ENCODE measurements at regions not wholly inside any gene's neighbourhood (a gene's known extent, or its start where the extent isn't known, plus 50 kb on each side); places are given as distances from the start of the nearest gene placed in this dataset.

- DNase-seq: no peak
- Mint-ChIP-seq H3K4me3 (no peak overlapping the region), H3K36me3 (ENCODE audit: insufficient read depth) (peaks cover 3% of the 10 kb centered on the region), H3K9me3 (no peaks in the 10 kb centered on the region), H3K27me3 (ENCODE audit: low read depth) (no peaks in the 10 kb centered on the region), H3K4me1 (ENCODE audit: low read depth) (peaks cover 60% of the 10 kb centered on the region)
- ATAC-seq: no peak
These were observed 418.4 kb upstream of the TRIB2 start for GRCh38 chr2:12298352-12298751.

- peaks cover 60% of the 10 kb centered on the region for H3K4me1 Mint-ChIP-seq (ENCODE audit: low read depth)
- peaks cover 3% of the 10 kb centered on the region for H3K36me3 Mint-ChIP-seq (ENCODE audit: insufficient read depth)
- no peak overlapping the region for H3K4me3 Mint-ChIP-seq
- H3K27me3 Mint-ChIP-seq (ENCODE audit: low read depth): no peaks in the 10 kb centered on the region
- H3K9me3 Mint-ChIP-seq: no peaks in the 10 kb centered on the region
- no peak for ATAC-seq
- DNase-seq: no peak
These were observed 417.3 kb upstream of the TRIB2 start for GRCh38 chr2:12299431-12299830.

- DNase-seq: no peak
- Mint-ChIP-seq H3K4me1 (ENCODE audit: low read depth) (peaks cover 56% of the 10 kb centered on the region), H3K36me3 (ENCODE audit: insufficient read depth) (peaks cover 3% of the 10 kb centered on the region), H3K27me3 (ENCODE audit: low read depth) (no peaks in the 10 kb centered on the region), H3K9me3 (no peaks in the 10 kb centered on the region), H3K4me3 (no peak overlapping the region)
- no peak for ATAC-seq
These were observed 416.6 kb upstream of the TRIB2 start for GRCh38 chr2:12300019-12300602.

GRCh38 chr2:12300927-12301326 is 415.8 kb upstream of the TRIB2 start:
- no peak for ATAC-seq
- DNase-seq: no peak
- Mint-ChIP-seq H3K4me1 (ENCODE audit: low read depth) (peaks cover 47% of the 10 kb centered on the region), H3K4me3 (no peak overlapping the region), H3K36me3 (ENCODE audit: insufficient read depth) (peaks cover 3% of the 10 kb centered on the region), H3K27me3 (ENCODE audit: low read depth) (no peaks in the 10 kb centered on the region), H3K9me3 (no peaks in the 10 kb centered on the region)

- H3K27me3 Mint-ChIP-seq (ENCODE audit: low read depth): no peaks in the 10 kb centered on the region
- peaks cover under 1% of the 10 kb centered on the region for H3K36me3 Mint-ChIP-seq (ENCODE audit: insufficient read depth)
- no peaks in the 10 kb centered on the region for H3K9me3 Mint-ChIP-seq
- ATAC-seq (peak; percentile 51 to 54), DNase-seq (no peak)
- H3K4me3 Mint-ChIP-seq: no peak overlapping the region
- peaks cover 35% of the 10 kb centered on the region for H3K4me1 Mint-ChIP-seq (ENCODE audit: low read depth)
These were observed 414.6 kb upstream of the TRIB2 start for GRCh38 chr2:12302140-12302539.

- Mint-ChIP-seq H3K4me1 (ENCODE audit: low read depth) (peaks cover 35% of the 10 kb centered on the region), H3K9me3 (no peaks in the 10 kb centered on the region), H3K27me3 (ENCODE audit: low read depth) (no peaks in the 10 kb centered on the region), H3K4me3 (no peak overlapping the region), H3K36me3 (ENCODE audit: insufficient read depth) (no peaks in the 10 kb centered on the region)
- no peak for ATAC-seq
- DNase-seq: no peak
These were observed 414.0 kb upstream of the TRIB2 start for GRCh38 chr2:12302691-12303090.

GRCh38 chr2:12303181-12304030 is 413.3 kb upstream of the TRIB2 start:
- Mint-ChIP-seq H3K9me3 (no peaks in the 10 kb centered on the region), H3K36me3 (ENCODE audit: insufficient read depth) (no peaks in the 10 kb centered on the region), H3K4me3 (no peak overlapping the region), H3K4me1 (ENCODE audit: low read depth) (peaks cover 35% of the 10 kb centered on the region), H3K27me3 (ENCODE audit: low read depth) (no peaks in the 10 kb centered on the region)
- DNase-seq: no peak
- peak; percentile 66 to 67 for ATAC-seq

- no peaks in the 10 kb centered on the region for H3K36me3 Mint-ChIP-seq (ENCODE audit: insufficient read depth)
- H3K9me3 Mint-ChIP-seq: no peaks in the 10 kb centered on the region
- no peak for DNase-seq
- H3K27me3 Mint-ChIP-seq (ENCODE audit: low read depth): no peaks in the 10 kb centered on the region
- no peak for ATAC-seq
- H3K4me3 Mint-ChIP-seq: no peak overlapping the region
- peaks cover 46% of the 10 kb centered on the region for H3K4me1 Mint-ChIP-seq (ENCODE audit: low read depth)
These were observed 412.1 kb upstream of the TRIB2 start for GRCh38 chr2:12304564-12305171.

GRCh38 chr2:12305931-12306330 is 410.8 kb upstream of the TRIB2 start:
- Mint-ChIP-seq H3K27me3 (ENCODE audit: low read depth) (no peaks in the 10 kb centered on the region), H3K4me1 (ENCODE audit: low read depth) (peaks cover 58% of the 10 kb centered on the region), H3K9me3 (no peaks in the 10 kb centered on the region), H3K36me3 (ENCODE audit: insufficient read depth) (no peaks in the 10 kb centered on the region), H3K4me3 (no peak overlapping the region)
- no peak for ATAC-seq
- no peak for DNase-seq

GRCh38 chr2:12310399-12310798 is 406.3 kb upstream of the TRIB2 start:
- H3K27me3 Mint-ChIP-seq (ENCODE audit: low read depth): no peaks in the 10 kb centered on the region
- no peak overlapping the region for H3K4me3 Mint-ChIP-seq
- DNase-seq (no peak), ATAC-seq (no peak)
- H3K36me3 Mint-ChIP-seq (ENCODE audit: insufficient read depth): no peaks in the 10 kb centered on the region
- H3K9me3 Mint-ChIP-seq: no peaks in the 10 kb centered on the region
- H3K4me1 Mint-ChIP-seq (ENCODE audit: low read depth): peaks cover 36% of the 10 kb centered on the region

GRCh38 chr2:12313445-12314126 is 403.1 kb upstream of the TRIB2 start:
- no peak for ATAC-seq
- peaks cover 34% of the 10 kb centered on the region for H3K4me1 Mint-ChIP-seq (ENCODE audit: low read depth)
- H3K36me3 Mint-ChIP-seq (ENCODE audit: insufficient read depth): no peaks in the 10 kb centered on the region
- DNase-seq: no peak
- H3K27me3 Mint-ChIP-seq (ENCODE audit: low read depth): no peaks in the 10 kb centered on the region
- H3K9me3 Mint-ChIP-seq: no peaks in the 10 kb centered on the region
- no peak overlapping the region for H3K4me3 Mint-ChIP-seq

- H3K9me3 Mint-ChIP-seq: no peaks in the 10 kb centered on the region
- ATAC-seq: no peak
- H3K36me3 Mint-ChIP-seq (ENCODE audit: insufficient read depth): no peaks in the 10 kb centered on the region
- no peaks in the 10 kb centered on the region for H3K27me3 Mint-ChIP-seq (ENCODE audit: low read depth)
- no peak overlapping the region for H3K4me3 Mint-ChIP-seq
- no peak for DNase-seq
- H3K4me1 Mint-ChIP-seq (ENCODE audit: low read depth): peaks cover 29% of the 10 kb centered on the region
These were observed 402.5 kb upstream of the TRIB2 start for GRCh38 chr2:12314127-12314760.

GRCh38 chr2:12315224-12315623 is 401.5 kb upstream of the TRIB2 start:
- ATAC-seq (no peak), DNase-seq (no peak)
- Mint-ChIP-seq H3K27me3 (ENCODE audit: low read depth) (no peaks in the 10 kb centered on the region), H3K36me3 (ENCODE audit: insufficient read depth) (no peaks in the 10 kb centered on the region), H3K4me3 (no peak overlapping the region), H3K9me3 (no peaks in the 10 kb centered on the region), H3K4me1 (ENCODE audit: low read depth) (peaks cover 21% of the 10 kb centered on the region)

GRCh38 chr2:12316476-12316875 is 400.3 kb upstream of the TRIB2 start:
- Mint-ChIP-seq H3K36me3 (ENCODE audit: insufficient read depth) (no peaks in the 10 kb centered on the region), H3K9me3 (no peaks in the 10 kb centered on the region), H3K4me1 (ENCODE audit: low read depth) (peaks cover 13% of the 10 kb centered on the region), H3K27me3 (ENCODE audit: low read depth) (no peaks in the 10 kb centered on the region), H3K4me3 (no peak overlapping the region)
- ATAC-seq: no peak
- DNase-seq: no peak

Data from activated T-cell treated with anti-CD3 and anti-CD28 coated beads, Interleukin-2, amount 50 U/mL, for 4 hours (primary cell).